Liver (tissue), 8 donors: ENCODE measurements at regions not wholly inside any gene's neighbourhood (a gene's known extent, or its start where the extent isn't known, plus 50 kb on each side); places are given as distances from the start of the nearest gene placed in this dataset.

ENCODE experiments used
- DNase-seq: peaks from one replicate; pipeline ENCODE4 v3.0.0-alpha.2; 2017; ENCODE audit warnings: low spot score
- H3K27ac ChIP-seq, 2 donors: one replicate each; pipeline ENCODE4 v1.7.0; 2013; ENCODE audit warnings: inconsistent platforms in 2 of 2, low read length in 2 of 2, control low read depth in 1 of 2, low read depth in 1 of 2, mild to moderate bottlenecking in 1 of 2
- H3K27me3 ChIP-seq, 4 donors: one replicate each; pipeline versions ENCODE4 v1.6.1 to v1.7.0; 2013; ENCODE audit warnings: low read length in 3 of 4, inconsistent platforms in 1 of 4, mild to moderate bottlenecking in 1 of 4, moderate library complexity in 1 of 4; ENCODE audit not compliant: control insufficient read depth in 4 of 4, insufficient read depth in 4 of 4
- H3K36me3 ChIP-seq, 4 donors: one replicate each; pipeline versions ENCODE4 v1.6.1 to v1.7.0; 2013; ENCODE audit warnings: low read length in 3 of 4, mild to moderate bottlenecking in 3 of 4, low read depth in 1 of 4, moderate library complexity in 1 of 4; ENCODE audit not compliant: control insufficient read depth in 4 of 4, insufficient read depth in 3 of 4
- H3K4me1 ChIP-seq, 4 donors: one replicate each; pipeline versions ENCODE4 v1.6.1 to v1.7.0; 2013; ENCODE audit warnings: low read length in 3 of 4, mild to moderate bottlenecking in 3 of 4, moderate library complexity in 1 of 4; ENCODE audit not compliant: control insufficient read depth in 4 of 4, insufficient read depth in 4 of 4
- H3K4me3 ChIP-seq, 3 donors: one replicate each; pipeline versions ENCODE4 v1.6.1 to v1.7.0; 2013; ENCODE audit warnings: low read length in 3 of 3, control low read depth in 1 of 3, low read depth in 1 of 3, mild to moderate bottlenecking in 1 of 3
- H3K9ac ChIP-seq, 2 donors: one replicate each; pipeline ENCODE4 v1.7.0; 2013; ENCODE audit warnings: low read length in 2 of 2, mild to moderate bottlenecking in 2 of 2, moderate library complexity in 2 of 2, control low read depth in 1 of 2, low read depth in 1 of 2
- H3K9me3 ChIP-seq, 4 donors: one replicate each; pipeline versions ENCODE4 v1.6.1 to v1.7.0; 2013; ENCODE audit warnings: low read length in 3 of 4; ENCODE audit not compliant: control insufficient read depth in 4 of 4
- EGR1 ChIP-seq, 2 donors: IDR thresholded peaks; 2 replicates each; pipeline ENCODE4 v1.6.1; 2016 to 2018; ENCODE audit warnings: antibody characterized with exemption in 2 of 2, low read depth in 2 of 2
- FOXA1 ChIP-seq: IDR thresholded peaks from 2 replicates; pipeline ENCODE4 v1.6.1; 2016; ENCODE audit warnings: antibody characterized with exemption
- FOXA2 ChIP-seq: IDR thresholded peaks from 2 replicates; pipeline ENCODE4 v1.6.1; 2016; ENCODE audit warnings: antibody characterized with exemption
- HNF4A ChIP-seq, 2 donors: conservative IDR thresholded peaks; 2 replicates each; pipeline ENCODE4 v1.6.1; 2016; ENCODE audit warnings: antibody characterized with exemption in 2 of 2, mild to moderate bottlenecking in 2 of 2
- HNF4G ChIP-seq: IDR thresholded peaks from 2 replicates; pipeline ENCODE4 v1.6.1; 2016; ENCODE audit warnings: antibody characterized with exemption
- JUND ChIP-seq, 2 donors: IDR thresholded peaks; 2 replicates each; pipeline ENCODE4 v1.6.1; 2016; ENCODE audit warnings: antibody characterized with exemption in 2 of 2
- RAD21 ChIP-seq, 2 donors: IDR thresholded peaks; 2 replicates each; pipeline ENCODE4 v1.6.1; 2016; ENCODE audit warnings: antibody characterized with exemption in 2 of 2, mild to moderate bottlenecking in 2 of 2
- RXRA ChIP-seq, 2 donors: IDR thresholded peaks; 2 replicates each; pipeline ENCODE4 v1.6.1; 2017 to 2018; ENCODE audit warnings: antibody characterized with exemption in 2 of 2, mild to moderate bottlenecking in 1 of 2
- SP1 ChIP-seq: IDR thresholded peaks from 2 replicates; pipeline ENCODE4 v1.6.1; 2018; ENCODE audit warnings: antibody characterized with exemption, mild to moderate bottlenecking
- TAF1 ChIP-seq: conservative IDR thresholded peaks from 2 replicates; pipeline ENCODE4 v1.6.1; 2016; ENCODE audit warnings: antibody characterized with exemption, mild to moderate bottlenecking
- YY1 ChIP-seq: IDR thresholded peaks from 2 replicates; pipeline ENCODE4 v1.6.1; 2016; ENCODE audit warnings: antibody characterized with exemption, mild to moderate bottlenecking
- WGBS: extraction: QIAGEN DNeasy Blood & Tissue Kit; methylation state at CpG from one replicate; pipeline ENCODE4 v1.1.7; 2013; 5-methylcytosine and 5-hydroxymethylcytosine counted together
- TF ChIP-seq, protein P1 (sequence below): IDR thresholded peaks from 2 replicates; pipeline ENCODE4 v1.6.1; 2016; ENCODE audit warnings: antibody characterized with exemption
- TF ChIP-seq, protein P2 (sequence below): IDR thresholded peaks from 2 replicates; pipeline ENCODE4 v1.6.1; 2016; ENCODE audit warnings: antibody characterized with exemption
- TF ChIP-seq, protein P3 (sequence below): fragments of 150-350 bp; IDR thresholded peaks from 2 replicates; pipeline ENCODE4 v1.5.1; 2017; ENCODE audit warnings: improper control_type of control experiment, low read depth, low read length; ENCODE audit not compliant: missing input control
- TF ChIP-seq, protein P4 (sequence below): IDR thresholded peaks from 2 replicates; pipeline ENCODE4 v1.6.1; 2016; ENCODE audit warnings: antibody characterized with exemption, mild to moderate bottlenecking
- TF ChIP-seq, protein P5 (sequence below): IDR thresholded peaks from 2 replicates; pipeline ENCODE4 v1.6.1; 2016; ENCODE audit warnings: antibody characterized with exemption
- donor health status: healthy.
- donor health status: healthy.
- donor health status: healthy.
- donor health status: healthy.
- donor health status: healthy.

DNA sequence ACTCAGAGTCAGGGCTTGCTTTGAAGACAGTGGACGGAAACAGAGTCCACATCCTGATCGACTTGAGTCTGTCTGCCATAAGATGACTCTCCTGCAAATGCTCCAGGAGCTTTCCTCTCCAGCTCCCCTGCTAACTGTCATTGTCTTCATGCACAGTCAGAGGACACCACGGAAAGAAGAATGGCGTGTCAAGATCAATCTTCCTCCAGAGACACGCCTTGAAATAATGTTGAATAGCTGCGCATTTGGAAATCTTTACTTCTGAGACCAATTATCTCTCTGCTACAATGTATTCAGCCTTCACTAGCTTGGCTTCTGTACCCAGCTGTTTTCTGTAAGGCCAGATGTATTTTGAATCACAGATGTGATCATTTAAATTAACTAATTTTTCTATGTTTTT is 457.2 kb downstream of the CDH2 start:
- TF ChIP-seq, protein P1, sequence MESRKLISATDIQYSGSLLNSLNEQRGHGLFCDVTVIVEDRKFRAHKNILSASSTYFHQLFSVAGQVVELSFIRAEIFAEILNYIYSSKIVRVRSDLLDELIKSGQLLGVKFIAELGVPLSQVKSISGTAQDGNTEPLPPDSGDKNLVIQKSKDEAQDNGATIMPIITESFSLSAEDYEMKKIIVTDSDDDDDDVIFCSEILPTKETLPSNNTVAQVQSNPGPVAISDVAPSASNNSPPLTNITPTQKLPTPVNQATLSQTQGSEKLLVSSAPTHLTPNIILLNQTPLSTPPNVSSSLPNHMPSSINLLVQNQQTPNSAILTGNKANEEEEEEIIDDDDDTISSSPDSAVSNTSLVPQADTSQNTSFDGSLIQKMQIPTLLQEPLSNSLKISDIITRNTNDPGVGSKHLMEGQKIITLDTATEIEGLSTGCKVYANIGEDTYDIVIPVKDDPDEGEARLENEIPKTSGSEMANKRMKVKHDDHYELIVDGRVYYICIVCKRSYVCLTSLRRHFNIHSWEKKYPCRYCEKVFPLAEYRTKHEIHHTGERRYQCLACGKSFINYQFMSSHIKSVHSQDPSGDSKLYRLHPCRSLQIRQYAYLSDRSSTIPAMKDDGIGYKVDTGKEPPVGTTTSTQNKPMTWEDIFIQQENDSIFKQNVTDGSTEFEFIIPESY = no peak
- TF ChIP-seq, protein P2, sequence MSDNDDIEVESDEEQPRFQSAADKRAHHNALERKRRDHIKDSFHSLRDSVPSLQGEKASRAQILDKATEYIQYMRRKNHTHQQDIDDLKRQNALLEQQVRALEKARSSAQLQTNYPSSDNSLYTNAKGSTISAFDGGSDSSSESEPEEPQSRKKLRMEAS = no peak
- TF ChIP-seq FOXA2 (no peak), FOXA1 (no peak), EGR1 (IDR thresholded peaks at IDR 0.05; ENCODE audit: low read depth in 2 of 2) (no peak), YY1 (no peak), TAF1 (no peak), JUND (IDR thresholded peaks at IDR 0.05) (no peak), SP1 (no peak), RAD21 (IDR thresholded peaks at IDR 0.05) (no peak)
- TF ChIP-seq, protein P3, sequence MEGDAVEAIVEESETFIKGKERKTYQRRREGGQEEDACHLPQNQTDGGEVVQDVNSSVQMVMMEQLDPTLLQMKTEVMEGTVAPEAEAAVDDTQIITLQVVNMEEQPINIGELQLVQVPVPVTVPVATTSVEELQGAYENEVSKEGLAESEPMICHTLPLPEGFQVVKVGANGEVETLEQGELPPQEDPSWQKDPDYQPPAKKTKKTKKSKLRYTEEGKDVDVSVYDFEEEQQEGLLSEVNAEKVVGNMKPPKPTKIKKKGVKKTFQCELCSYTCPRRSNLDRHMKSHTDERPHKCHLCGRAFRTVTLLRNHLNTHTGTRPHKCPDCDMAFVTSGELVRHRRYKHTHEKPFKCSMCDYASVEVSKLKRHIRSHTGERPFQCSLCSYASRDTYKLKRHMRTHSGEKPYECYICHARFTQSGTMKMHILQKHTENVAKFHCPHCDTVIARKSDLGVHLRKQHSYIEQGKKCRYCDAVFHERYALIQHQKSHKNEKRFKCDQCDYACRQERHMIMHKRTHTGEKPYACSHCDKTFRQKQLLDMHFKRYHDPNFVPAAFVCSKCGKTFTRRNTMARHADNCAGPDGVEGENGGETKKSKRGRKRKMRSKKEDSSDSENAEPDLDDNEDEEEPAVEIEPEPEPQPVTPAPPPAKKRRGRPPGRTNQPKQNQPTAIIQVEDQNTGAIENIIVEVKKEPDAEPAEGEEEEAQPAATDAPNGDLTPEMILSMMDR = no peak
- TF ChIP-seq, protein P4, sequence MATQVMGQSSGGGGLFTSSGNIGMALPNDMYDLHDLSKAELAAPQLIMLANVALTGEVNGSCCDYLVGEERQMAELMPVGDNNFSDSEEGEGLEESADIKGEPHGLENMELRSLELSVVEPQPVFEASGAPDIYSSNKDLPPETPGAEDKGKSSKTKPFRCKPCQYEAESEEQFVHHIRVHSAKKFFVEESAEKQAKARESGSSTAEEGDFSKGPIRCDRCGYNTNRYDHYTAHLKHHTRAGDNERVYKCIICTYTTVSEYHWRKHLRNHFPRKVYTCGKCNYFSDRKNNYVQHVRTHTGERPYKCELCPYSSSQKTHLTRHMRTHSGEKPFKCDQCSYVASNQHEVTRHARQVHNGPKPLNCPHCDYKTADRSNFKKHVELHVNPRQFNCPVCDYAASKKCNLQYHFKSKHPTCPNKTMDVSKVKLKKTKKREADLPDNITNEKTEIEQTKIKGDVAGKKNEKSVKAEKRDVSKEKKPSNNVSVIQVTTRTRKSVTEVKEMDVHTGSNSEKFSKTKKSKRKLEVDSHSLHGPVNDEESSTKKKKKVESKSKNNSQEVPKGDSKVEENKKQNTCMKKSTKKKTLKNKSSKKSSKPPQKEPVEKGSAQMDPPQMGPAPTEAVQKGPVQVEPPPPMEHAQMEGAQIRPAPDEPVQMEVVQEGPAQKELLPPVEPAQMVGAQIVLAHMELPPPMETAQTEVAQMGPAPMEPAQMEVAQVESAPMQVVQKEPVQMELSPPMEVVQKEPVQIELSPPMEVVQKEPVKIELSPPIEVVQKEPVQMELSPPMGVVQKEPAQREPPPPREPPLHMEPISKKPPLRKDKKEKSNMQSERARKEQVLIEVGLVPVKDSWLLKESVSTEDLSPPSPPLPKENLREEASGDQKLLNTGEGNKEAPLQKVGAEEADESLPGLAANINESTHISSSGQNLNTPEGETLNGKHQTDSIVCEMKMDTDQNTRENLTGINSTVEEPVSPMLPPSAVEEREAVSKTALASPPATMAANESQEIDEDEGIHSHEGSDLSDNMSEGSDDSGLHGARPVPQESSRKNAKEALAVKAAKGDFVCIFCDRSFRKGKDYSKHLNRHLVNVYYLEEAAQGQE = no peak
- TF ChIP-seq, protein P5, sequence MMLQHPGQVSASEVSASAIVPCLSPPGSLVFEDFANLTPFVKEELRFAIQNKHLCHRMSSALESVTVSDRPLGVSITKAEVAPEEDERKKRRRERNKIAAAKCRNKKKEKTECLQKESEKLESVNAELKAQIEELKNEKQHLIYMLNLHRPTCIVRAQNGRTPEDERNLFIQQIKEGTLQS = no peak
- Histone ChIP-seq H3K27me3 (no peaks in the 10 kb centered on the region), H3K9me3 (no peaks in the 10 kb centered on the region), H3K9ac (no peak overlapping the region), H3K27ac (no peak overlapping the region), H3K4me3 (no peak overlapping the region), H3K4me1 (peaks cover 0 to 1% (median 0%) of the 10 kb centered on the region in 4 donors), H3K36me3 (no peaks in the 10 kb centered on the region)
- DNase-seq = no peak
- WGBS = 86% methylated on average over 6 of the region's 6 CpGs

DNA sequence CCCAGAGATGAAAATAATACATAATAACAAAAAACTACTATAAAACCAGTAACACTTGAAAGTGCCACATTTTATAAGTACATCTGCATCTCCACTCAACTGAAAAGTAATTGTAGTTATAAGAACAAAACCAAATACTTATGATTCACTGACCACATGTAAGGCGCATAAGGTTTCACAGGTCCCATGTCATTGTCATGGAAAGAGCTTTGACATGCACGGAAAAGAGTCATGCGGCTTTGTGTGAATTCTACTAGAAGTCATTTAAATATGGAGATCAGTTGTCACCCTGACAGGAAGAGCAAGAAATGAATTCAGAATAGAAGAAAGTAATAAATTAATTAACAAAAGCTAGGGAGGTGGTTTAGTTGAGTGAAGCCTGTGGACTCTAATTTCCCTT is 459.1 kb downstream of the CDH2 start:
- TF ChIP-seq, protein P3 = no peak
- TF ChIP-seq, protein P4 = no peak
- TF ChIP-seq EGR1 (IDR thresholded peaks at IDR 0.05; ENCODE audit: low read depth in 2 of 2) (no peak), HNF4G (no peak), RXRA (IDR thresholded peaks at IDR 0.05) (no peak), FOXA1 (no peak), YY1 (no peak), SP1 (no peak), HNF4A (conservative IDR thresholded peaks at IDR 0.05) (no peak)
- Histone ChIP-seq H3K9me3 (no peaks in the 10 kb centered on the region), H3K36me3 (no peaks in the 10 kb centered on the region), H3K9ac (no peak overlapping the region), H3K4me3 (no peak overlapping the region), H3K27me3 (no peaks in the 10 kb centered on the region), H3K27ac (no peak overlapping the region), H3K4me1 (peaks cover 7 to 12% (median 8%) of the 10 kb centered on the region in 4 donors)
- WGBS = 92% methylated on average over 3 of the region's 3 CpGs
- no peak for DNase-seq
